B cell (primary cell): ENCODE measurements at regions not wholly inside any gene's neighbourhood (a gene's known extent, or its start where the extent isn't known, plus 50 kb on each side); places are given as distances from the start of the nearest gene placed in this dataset.

Experiments
- EZH2 ChIP-seq: IDR thresholded peaks from 2 replicates; pipeline ENCODE4 v1.6.1; 2012; ENCODE audit warnings: borderline replicate concordance, low read depth, mild to moderate bottlenecking, moderate library complexity, low read length; ENCODE audit not compliant: insufficient read depth, poor library complexity, severe bottlenecking
- TF ChIP-seq, protein P1 (sequence below): fragments of 200-600 bp; IDR thresholded peaks from one replicate; pipeline ENCODE4 v1.8.0; 2022; ENCODE audit warnings: antibody characterized with exemption, mild to moderate bottlenecking

DNA sequence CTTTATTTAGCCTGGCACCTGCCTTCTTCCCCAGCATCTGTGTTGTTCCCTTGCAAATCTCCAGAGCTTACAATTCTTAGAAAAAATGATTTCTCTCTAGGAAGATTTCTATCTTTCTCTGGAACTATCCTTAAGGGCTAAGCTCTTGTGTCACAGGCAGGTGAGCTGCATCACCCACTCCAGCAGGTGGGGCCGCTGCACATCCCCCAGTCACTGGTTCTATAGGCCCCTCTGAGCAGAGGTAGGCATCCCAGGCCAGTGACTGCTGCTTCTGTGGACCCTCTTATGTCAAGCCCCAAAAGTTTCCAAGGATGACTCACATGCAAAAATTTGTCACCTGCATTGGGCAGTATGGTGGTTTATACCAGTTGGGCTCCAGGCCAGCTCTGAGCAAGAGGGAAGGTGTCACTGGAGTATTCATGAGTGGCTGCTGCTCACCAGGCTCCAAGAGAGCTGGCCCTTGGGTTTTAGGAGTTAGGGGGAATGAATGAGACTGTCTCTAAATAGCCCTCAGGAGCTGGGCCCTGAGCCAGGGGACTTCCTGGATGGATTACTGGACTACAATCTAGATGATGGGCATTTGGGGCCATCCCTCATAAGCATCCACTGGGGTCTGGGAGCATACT is 208.1 kb upstream of the EOLA2 start:
- TF ChIP-seq, protein P1, sequence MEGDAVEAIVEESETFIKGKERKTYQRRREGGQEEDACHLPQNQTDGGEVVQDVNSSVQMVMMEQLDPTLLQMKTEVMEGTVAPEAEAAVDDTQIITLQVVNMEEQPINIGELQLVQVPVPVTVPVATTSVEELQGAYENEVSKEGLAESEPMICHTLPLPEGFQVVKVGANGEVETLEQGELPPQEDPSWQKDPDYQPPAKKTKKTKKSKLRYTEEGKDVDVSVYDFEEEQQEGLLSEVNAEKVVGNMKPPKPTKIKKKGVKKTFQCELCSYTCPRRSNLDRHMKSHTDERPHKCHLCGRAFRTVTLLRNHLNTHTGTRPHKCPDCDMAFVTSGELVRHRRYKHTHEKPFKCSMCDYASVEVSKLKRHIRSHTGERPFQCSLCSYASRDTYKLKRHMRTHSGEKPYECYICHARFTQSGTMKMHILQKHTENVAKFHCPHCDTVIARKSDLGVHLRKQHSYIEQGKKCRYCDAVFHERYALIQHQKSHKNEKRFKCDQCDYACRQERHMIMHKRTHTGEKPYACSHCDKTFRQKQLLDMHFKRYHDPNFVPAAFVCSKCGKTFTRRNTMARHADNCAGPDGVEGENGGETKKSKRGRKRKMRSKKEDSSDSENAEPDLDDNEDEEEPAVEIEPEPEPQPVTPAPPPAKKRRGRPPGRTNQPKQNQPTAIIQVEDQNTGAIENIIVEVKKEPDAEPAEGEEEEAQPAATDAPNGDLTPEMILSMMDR = no peak
- TF ChIP-seq EZH2 = no peak
